IPS DF 4.7 (cell line): ENCODE measurements at regions not wholly inside any gene's neighbourhood (a gene's known extent, or its start where the extent isn't known, plus 50 kb on each side); places are given as distances from the start of the nearest gene placed in this dataset.
A peak's percentile ranks its signal among the peaks of the same experiment; 100 is the strongest.
"Not testable (repeated sequence)": the region's sequence is repeated elsewhere in the genome, so short reads cannot be mapped to it uniquely, and the experiment has no call there.

ENCODE experiments used
- DNase-seq: peaks from one replicate; pipeline ENCODE4 v3.0.0-alpha.2; 2013; ENCODE audit warnings: low spot score; ENCODE audit errors: extremely low read depth

DNA sequence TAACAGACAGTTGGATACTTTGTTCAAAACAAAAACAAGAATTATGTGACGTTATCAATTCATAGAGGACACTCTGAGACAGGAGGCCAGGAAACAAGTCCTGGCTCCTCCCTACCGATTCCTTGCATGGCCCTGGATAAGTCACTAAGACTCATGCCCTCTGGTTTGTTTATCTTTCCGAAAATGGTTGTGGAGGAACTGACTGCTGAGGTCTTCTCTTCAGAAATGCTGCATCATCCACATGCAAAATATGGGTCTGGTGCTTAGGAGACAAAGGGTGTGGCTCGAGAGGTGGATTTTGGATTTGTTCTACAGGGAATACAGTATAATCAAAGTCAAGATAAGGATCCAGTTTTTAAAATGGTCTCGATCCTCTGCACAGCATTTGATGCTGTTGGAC, 130.9 kb downstream of the RELL1 start:
- no peak for DNase-seq

DNA sequence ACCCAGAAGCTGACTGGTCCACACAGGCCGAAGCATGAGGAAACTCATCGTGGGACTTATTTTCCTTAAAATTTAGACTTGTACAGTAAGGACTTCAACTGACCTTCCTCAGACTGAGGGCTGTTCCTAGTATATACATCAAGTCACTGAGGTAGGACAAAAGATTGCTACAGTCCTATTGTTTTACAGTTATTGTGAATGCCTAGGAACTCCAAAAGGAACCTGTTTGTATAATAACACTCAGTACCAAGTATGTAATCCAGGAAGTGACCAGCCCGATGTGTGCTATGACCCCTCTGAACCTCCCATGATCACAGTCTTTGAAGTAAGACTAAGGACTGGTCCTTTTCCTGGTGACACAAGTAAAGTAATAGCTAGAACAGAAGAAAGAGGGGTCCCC, 136.3 kb downstream of the RELL1 start:
- not testable (repeated sequence) for DNase-seq

DNA sequence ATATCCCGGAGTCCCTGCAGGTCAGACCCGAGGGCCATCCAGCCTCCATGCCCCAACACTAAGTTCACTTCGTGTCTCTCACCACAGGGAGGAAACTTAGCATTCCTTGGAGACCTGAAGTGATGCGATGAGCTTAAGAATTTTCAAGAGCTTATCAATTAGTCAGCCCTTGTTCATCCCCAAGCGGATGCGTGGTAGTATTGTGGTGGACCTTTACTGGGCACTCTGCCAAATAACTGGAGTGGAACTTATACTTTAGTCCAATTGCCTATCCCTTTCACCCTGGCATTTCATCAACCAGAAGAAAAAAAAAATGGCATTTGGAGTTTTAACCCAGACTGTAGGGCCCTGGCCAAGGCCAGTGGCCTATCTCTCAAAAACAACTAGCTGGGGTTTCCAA, 137.1 kb downstream of the RELL1 start:
- no peak for DNase-seq

DNA sequence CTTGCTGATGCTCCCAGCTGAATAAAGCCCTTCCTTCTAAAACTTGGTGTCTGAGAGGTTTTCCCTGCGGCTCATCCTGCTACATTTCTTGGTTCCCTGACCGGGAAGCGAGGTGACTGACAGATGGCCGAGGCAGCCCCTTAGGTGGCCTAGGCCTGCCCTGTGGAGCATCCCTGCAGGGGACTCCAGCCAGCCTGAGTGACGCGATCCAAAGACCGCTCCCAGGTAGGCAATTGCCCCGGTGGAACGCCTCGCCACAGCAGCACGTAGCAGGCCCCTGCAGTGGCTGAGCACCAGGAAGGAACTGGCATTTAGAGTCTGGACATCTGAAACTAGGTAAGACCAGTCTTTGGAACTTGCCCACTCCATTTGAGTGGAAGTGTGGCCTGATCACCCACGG, 139.6 kb downstream of the RELL1 start:
- no peak for DNase-seq

DNA sequence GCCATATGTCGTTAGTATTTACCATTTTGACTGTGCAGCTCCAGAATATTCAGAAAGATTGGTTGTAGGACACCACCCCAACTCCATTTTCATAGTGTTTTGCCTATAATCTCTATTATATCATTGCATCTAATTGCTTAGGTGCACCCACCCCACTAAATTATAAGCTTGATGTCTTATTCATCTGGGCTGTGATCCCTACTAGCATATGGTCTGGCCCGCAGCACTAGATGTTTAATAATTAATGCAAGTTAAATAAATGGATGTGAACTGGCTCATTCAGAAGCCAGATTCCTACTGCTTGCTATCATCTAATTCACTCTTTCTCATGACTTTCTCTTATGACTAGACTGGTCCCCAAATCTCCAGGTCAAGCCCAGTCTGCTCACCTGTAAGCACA, 143.5 kb downstream of the RELL1 start:
- DNase-seq, result no peak

DNA sequence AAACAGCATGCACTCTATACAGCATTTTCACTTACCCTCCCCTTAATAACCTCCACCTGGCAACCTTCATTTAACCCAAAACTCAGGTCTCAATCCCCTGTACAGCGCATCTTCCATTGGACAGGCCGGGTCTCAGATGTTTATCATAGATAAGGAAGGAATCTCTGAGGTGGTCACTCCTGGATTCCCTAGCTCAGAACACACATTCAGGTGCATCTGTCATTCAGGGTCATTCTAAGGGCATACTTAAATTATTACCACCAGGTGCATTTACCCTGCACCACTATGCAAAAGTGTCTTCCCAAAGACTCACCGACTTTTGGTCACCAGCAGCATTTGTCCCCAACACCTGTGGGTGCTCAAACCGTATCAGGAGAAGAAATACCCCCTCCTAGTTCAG, 144.2 kb downstream of the RELL1 start:
- no peak for DNase-seq

DNA sequence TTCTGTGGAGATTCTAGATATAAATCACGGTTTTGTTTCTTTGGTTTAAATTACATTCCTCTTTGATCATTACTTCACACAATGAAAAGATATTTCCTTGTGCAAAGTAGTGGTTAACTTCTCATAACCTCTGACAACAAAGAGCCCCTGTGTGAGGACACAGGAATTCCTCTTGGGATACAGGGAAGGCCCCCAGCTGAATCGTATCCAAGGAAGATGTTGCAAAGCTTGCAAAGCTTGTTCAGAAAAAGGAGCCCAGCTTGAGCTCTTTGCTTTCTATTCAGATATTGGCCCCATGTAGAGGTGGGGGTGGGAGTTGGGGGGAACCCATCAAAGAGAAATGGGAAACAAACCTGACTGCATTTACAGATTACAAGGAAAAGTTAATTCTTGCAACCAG, 145.7 kb downstream of the RELL1 start:
- peak; percentile 22 for DNase-seq

DNA sequence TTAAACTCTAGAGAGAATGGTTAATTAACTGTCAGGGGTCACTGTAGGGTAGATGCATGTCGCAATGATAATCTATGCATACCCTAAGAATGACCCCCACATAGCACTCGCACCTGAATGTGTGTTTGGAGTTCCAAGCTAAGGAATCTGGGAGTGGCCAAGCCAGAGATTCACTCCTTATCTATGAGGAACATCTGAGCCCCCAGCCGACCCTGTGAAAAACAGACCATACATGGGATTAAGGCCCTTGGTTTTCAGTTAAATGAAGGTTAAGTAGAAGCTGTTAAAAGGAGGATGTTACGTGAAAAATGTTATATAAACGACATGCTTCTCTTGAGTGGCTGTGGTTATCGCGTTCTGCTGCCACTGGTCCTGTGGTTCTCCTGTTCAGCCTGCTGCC, 147.2 kb downstream of the RELL1 start:
- no peak for DNase-seq

DNA sequence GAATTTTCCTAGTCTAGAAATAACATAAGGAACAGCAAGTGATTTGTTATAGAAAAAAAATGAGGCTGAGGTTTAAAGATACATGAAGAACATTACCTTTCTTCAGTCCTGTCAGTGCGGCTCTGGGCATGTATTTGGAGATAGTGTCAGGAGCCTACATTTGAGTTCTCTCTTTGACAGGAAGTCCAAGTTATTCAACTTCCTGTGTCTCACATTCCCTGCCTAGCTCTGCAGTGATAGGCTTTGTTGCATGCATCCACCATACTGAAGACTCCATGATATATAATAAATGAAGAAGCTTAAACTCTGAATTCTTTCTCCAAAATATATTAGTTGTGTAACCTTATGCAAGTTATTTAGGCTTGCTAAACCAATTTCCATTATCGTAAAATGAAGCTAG, 148.7 kb downstream of the RELL1 start:
- DNase-seq, result no peak

DNA sequence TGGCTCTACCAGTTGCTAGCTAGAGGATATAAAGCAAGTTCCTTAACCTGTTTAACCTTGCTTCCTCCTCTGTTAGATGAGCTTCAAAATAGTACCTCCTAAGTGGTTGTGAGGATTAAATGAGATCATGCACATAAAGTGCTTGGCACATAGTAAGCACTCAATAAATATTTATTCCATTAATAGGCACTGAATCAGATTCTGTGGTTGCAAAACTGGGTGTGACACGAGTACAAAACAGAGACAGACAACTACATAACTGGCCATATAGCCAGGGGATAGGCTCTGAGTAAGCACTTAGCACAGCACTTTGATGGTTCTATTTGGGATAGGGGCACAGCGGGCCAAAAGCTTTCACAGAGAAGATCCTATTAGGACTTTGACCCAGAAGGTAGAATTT, 150.3 kb downstream of the RELL1 start:
- DNase-seq, result no peak

DNA sequence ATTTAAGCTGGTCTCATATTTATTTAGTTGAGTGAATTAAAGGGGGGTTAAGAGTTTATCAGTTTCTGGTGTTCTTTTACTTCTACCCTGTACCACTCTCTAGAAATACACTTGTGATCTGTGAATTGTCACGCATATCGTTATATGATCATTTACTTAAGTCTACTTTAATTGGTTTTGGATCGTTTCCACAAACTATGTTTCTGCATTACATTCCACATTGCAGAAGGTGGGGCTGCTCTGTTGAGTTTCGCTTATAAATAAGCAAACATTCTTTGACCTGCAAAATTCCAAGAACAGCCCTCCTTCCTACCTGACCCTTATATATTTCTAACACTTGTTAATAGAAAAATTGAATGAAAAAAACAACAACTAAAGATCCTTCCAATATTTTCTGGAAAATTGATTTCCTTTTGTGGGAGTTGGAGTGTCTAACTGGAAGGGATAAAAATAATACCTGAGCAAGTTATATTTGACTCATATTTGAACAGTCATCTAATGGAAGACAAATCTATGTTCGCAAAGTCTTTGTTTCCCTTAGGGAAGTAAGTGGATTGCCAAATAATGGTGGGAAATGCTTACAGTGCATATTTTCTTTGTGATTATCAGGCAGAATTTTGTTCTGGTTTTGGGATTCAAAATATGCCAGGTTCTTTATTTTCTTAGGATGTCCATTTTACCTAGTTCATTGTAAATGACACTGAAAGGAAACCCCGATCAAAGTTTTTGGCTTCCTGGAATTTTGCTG, 152.7 kb downstream of the RELL1 start:
- DNase-seq, result no peak

DNA sequence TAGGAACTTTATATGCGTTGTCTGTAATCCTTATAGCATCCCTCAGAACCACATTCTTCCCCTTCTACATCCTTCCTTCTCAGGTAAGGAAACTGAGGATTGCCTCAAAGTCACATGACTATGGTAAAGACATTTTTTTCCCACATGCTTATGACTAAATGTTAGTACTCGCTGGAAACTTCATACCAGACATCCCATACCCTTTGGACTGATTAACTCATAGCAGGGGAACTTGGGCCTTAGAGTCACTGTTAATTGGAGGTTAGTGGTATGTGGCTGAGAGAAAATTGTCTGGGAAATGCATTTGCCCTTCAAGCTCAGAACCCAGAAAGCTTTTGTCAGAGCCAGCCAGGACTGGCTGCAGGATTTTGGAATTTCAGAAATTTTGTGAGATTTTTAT, 155.0 kb downstream of the RELL1 start:
- DNase-seq, result no peak

DNA sequence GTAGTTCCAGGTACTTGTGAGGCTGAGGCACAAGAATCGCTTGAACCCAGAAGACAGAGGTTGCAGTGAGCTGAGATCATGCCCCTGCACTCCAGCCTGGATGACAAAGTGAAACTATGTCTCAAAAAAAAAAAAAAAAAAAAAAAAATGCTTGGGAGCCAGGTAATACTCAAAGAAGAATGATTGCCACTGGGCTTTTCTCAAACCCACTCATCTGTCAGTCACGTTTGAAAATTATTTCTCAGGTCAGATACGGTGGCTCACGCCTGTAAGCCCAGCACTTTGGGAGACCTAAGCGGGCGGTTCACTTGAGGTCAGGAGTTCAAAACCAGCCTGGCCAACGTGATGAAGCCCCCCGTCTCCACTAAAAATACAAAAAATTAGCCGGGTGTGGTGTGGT, 155.7 kb downstream of the RELL1 start:
- no peak for DNase-seq

DNA sequence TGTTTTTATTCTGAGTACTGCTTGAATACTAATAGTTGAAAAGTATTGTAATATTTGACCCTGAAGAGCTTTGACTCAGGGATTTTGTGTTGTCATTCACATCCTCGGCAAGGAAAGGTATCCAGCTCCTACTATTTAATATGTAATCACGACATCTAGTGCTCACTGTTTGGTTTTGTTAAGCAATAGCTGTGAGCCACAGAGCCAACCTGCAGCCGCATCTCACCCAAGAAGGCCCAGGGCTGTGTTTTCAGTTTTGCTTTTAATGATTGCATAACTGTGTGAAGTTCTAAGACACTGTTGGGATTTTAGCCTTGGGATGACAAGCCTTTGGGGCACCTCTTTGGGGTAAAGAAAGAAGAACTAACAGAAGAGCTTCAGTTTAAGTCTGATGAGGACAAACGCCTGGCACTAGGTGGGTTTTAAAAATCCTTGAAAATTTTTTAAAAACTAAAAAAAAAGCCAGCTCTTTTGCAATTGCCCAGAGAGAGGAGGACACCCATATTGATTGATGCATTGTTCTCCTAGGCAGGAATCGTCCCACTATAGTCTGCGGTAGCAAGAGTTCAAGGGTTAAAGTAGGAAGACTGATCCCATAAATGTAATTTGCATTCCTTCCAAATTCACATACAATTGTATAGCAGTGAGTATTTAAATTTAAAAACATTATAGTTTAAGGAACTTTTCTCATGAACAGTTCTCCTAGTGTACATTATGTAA, 157.8 kb downstream of the RELL1 start:
- DNase-seq, result no peak

DNA sequence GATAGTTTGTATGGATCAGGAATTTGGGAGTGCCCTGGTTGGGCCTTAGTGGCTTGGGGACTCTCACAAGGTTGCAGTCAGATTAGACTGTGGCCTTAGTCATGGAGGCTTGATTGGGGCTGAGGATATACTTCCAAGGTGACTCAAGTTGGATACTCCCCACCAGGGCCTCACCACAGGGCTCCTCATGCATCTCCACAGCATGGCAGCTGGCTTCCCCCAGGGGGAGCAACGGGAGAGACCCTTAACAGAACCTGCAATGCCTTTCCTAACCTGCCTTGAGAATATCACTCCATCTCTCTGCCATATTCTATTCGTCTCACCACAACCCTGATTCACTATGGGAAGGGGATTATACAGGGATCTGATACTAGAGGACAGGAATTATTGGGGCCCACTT, 161.9 kb downstream of the RELL1 start:
- DNase-seq, result no peak

DNA sequence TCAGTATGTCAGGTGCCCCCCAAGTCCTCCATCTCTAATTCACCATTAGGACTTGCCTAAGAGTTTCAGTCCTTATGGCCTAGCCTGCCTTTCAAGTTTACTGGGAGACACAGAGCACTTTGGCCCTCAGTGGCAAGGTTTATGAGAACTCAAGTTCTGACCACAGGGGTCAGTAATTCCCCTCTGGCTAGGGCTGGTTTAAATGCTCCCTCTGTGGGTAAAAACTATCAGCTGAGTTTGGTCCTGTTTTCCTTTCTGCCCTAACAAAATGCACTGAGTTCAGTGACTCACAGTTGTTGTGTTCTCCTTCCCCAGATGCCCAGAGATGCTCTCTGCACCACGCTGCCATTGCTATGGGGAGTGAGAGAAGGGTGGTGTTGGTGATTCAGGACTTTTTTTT, 163.2 kb downstream of the RELL1 start:
- DNase-seq, result no peak

DNA sequence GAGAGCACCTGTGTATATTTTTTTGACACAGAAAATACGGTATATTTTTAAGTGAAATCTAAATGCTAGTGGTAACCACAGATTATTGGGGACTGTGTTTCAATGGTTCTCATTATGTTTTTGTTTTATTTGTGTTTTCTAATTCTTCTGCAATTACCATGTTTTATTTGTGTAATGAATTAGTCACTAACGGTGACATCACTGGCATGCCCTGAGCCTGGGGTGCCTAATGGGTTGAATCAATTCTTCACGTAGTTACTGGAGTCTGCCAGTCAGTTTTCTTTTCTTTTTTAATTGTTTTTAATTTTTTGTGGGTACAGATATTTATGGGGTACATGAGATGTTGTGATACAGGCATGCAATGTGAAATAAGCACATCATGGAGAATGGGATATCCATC, 168.8 kb downstream of the RELL1 start:
- DNase-seq, result no peak

DNA sequence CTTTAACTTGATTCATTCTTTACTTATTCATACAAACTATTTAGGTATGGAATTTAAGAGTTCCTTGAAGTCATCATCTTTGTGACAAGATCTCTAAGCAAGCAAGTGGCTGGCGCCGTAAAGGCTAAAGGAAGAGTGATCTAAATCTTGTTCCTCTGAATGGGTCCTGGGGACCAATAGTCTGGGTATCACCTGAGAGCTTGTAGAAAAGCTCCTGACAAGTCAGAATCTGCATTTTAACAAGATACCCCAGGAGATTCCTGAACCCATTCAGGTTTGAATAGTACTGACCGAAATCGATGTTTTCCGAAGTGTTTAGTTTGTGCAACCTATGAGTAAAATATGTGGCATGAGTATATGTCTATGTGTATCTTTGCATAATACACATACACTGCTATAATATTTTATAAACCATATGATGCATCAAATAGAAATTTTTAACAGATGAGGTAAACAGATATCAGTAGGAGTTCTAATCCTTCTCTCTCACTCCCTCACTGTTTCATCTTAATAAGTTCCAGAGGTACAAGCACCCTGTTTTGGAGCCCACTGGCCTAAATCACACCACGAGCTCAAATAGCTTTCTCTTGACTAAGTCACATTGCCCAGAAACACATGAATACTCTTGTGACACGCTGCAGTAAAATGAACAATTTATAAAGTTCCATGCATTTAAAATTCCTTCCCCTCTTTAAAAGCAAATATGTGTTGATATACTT, 170.0 kb downstream of the RELL1 start:
- no peak for DNase-seq

DNA sequence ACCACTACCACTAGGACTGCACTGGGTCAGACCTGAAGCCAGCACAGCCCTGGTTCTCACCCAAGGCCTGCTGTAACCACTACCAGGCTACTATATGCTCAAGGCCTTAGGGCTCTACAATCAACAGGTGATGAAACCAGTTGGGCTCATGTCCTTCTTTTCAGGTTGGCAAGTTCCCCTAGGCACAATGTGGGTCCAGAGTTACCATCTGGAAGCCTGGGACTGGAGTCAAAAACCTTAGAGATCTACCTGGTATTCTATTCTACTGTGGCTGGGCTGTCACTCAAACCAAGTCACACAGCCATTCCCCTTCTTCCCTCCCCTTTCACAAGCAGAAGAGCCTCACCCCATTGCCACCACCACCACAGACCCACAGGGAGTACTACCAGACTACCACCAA, 175.6 kb downstream of the RELL1 start:
- DNase-seq, result no peak

DNA sequence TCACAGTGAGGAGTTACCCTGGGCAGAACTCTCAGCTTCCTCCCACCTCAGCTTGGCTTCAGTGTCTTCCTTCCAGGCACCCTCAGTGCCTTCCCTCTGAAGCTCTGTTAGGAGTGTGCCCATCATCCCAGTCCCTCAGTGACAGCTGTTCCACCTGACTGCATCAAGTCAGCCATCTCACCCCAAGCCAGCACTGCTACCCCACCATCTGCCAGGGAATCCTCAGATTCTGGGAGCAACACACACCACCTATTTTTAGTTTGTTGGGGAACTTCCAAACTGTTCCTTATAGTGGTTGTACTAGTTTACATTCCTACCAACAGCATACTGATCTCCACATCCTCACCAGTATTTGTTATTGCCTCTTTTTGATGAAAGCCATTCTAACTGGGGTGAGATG, 182.9 kb downstream of the RELL1 start:
- DNase-seq, result no peak

DNA sequence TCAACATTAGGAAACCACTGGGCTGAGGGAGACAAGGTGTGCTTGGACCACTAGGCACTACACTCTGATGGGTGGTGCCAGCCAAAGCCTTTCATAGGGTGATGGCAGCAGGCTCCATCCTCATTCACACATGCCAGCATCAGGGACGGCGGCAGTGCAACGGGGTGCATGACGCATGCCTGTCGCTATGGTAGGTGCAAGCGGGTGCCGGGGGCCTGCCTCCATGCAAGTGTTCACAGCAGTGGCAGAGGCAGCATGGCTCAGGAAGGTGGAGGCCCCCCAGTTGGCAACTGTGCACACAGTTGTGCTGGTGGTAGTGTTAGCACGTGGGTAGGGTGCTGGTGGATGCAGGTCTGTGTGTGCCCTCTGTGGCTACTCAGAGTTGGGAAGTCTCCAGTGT, 184.1 kb downstream of the RELL1 start:
- DNase-seq, result no peak
